A549 (cell line): ENCODE measurements at regions not wholly inside any gene's neighbourhood (a gene's known extent, or its start where the extent isn't known, plus 50 kb on each side); places are given as distances from the start of the nearest gene placed in this dataset.

Source experiments
- ATAC-seq, 2 experiments: fragments of 200-7000 bp in 1 of 2; fragments of >200 bp in 1 of 2; cut with Nextera tagmentation in 1 of 2; cut with Tn5 transposase in 1 of 2; 3 replicates each; pipeline versions ENCODE4 v1.8.0 to v1.9.1; 2018 to 2020; ENCODE audit warnings: mild to moderate bottlenecking in 1 of 2, moderate library complexity in 1 of 2
- CTCF ChIA-PET: fragments of 300-600 bp; sonication (Branson Sonifier 250); formaldehyde crosslinking; extraction: SDS; loops from one replicate; lab custom pipeline; 2021; ENCODE audit warnings: antibody characterized with exemption, inconsistent platforms; lab: Yijun Ruan, JAX
- POLR2A ChIA-PET: fragments of 350-600 bp; formaldehyde crosslinking; extraction: SDS; loops from one replicate; lab custom pipeline; 2021; ENCODE audit warnings: antibody characterized with exemption, inconsistent platforms; lab: Yijun Ruan, JAX
- DNase-seq, 2 experiments: peaks; one replicate each; pipeline versions ENCODE4 v3.0.0 to v3.0.0-alpha.2; 2011 to 2016; ENCODE audit warnings: low read depth in 1 of 2, low spot score in 1 of 2
- FAIRE-seq: peaks from 2 replicates; lab custom pipeline; 2011; peaks lifted over from hg19 to GRCh38; lab: Jason Lieb, UNC
- H3K27ac ChIP-seq, 2 experiments: fragments of >200 bp; sonication (Bioruptor Twin); formaldehyde crosslinking; 3 replicates each; pipeline ENCODE4 v1.5.1; 2016 to 2017
- H3K4me1 ChIP-seq: fragments of >200 bp; sonication (Bioruptor Twin); formaldehyde crosslinking; 3 replicates; pipeline ENCODE4 v1.6.1; 2016
- H3K4me2 ChIP-seq: fragments of >200 bp; sonication (Bioruptor Twin); formaldehyde crosslinking; 3 replicates; pipeline ENCODE4 v1.6.1; 2016
- H3K4me3 ChIP-seq: fragments of >200 bp; sonication (Bioruptor Twin); formaldehyde crosslinking; 3 replicates; pipeline ENCODE4 v1.5.1; 2016
- H3K9me3 ChIP-seq: fragments of >200 bp; sonication (Bioruptor Twin); formaldehyde crosslinking; 3 replicates; pipeline ENCODE4 v1.6.1; 2016
- ATOH8 ChIP-seq: fragments of 250-450 bp; sonication (Bioruptor Pico); IDR thresholded peaks from 2 replicates; pipeline ENCODE4 v1.5.0; 2020; ENCODE audit warnings: low read depth, mild to moderate bottlenecking, moderate library complexity
- BCL3 ChIP-seq: fragments of >200 bp; sonication (Bioruptor Twin); formaldehyde crosslinking; IDR thresholded peaks from 3 replicates; pipeline ENCODE4 v1.6.1; 2016
- BHLHE40 ChIP-seq: IDR thresholded peaks from 2 replicates; pipeline ENCODE4 v1.6.1; 2012; ENCODE audit warnings: low read depth, low read length, inconsistent platforms
- CHD4 ChIP-seq: fragments of 200-600 bp; sonication (generic); IDR thresholded peaks from 2 replicates; pipeline ENCODE4 v1.6.1; 2016; ENCODE audit warnings: antibody characterized with exemption, mild to moderate bottlenecking, borderline replicate concordance
- CTCF ChIP-seq: fragments of >200 bp; sonication (Bioruptor Twin); formaldehyde crosslinking; IDR thresholded peaks from 3 replicates; pipeline ENCODE4 v1.5.1; 2016
- ELK1 ChIP-seq: fragments of 150-350 bp; IDR thresholded peaks from 2 replicates; pipeline ENCODE4 v1.6.1; 2014; ENCODE audit warnings: low read depth, mild to moderate bottlenecking, low read length
- ESRRA ChIP-seq: fragments of 150-350 bp; IDR thresholded peaks from 2 replicates; pipeline ENCODE4 v1.6.1; 2014; ENCODE audit warnings: mild to moderate bottlenecking, low read length, borderline replicate concordance
- FOSL2 ChIP-seq, 2 experiments: fragments of 450-650 bp in 1 of 2; fragments of >200 bp in 1 of 2; sonication (Bioruptor Twin) in 1 of 2; formaldehyde crosslinking; IDR thresholded peaks; 2 replicates each; pipeline versions ENCODE4 v1.5.0 to v1.6.1; 2016 to 2020; ENCODE audit warnings: mild to moderate bottlenecking in 1 of 2, moderate library complexity in 1 of 2
- GATA3 ChIP-seq: IDR thresholded peaks from 2 replicates; pipeline ENCODE4 v1.6.1; 2012; ENCODE audit warnings: borderline replicate concordance
- HDAC2 ChIP-seq: fragments of 200-600 bp; sonication (generic); IDR thresholded peaks from 2 replicates; pipeline ENCODE4 v1.6.1; 2016
- HES2 ChIP-seq: fragments of >200 bp; sonication (Bioruptor Twin); formaldehyde crosslinking; IDR thresholded peaks from 2 replicates; pipeline ENCODE4 v1.6.1; 2016
- HEYL ChIP-seq: fragments of 250-450 bp; sonication (Bioruptor Pico); IDR thresholded peaks from 2 replicates; pipeline ENCODE4 v1.8.0; 2021; ENCODE audit warnings: mild to moderate bottlenecking, moderate library complexity
- JUN ChIP-seq, 2 experiments: fragments of >200 bp; sonication (Bioruptor Twin); formaldehyde crosslinking; IDR thresholded peaks; 2 replicates in 1 of 2; 3 replicates in 1 of 2; pipeline ENCODE4 v1.6.1; 2016 to 2017
- JUNB ChIP-seq: fragments of >200 bp; sonication (Bioruptor Twin); formaldehyde crosslinking; IDR thresholded peaks from 2 replicates; pipeline ENCODE4 v1.6.1; 2016
- MAFK ChIP-seq: fragments of 450-650 bp; IDR thresholded peaks from 2 replicates; pipeline ENCODE4 v1.6.1; 2014; ENCODE audit not compliant: partially characterized antibody
- MAX ChIP-seq: IDR thresholded peaks from 2 replicates; pipeline ENCODE4 v1.6.1; 2012
- MAZ ChIP-seq: fragments of 150-350 bp; IDR thresholded peaks from 2 replicates; pipeline ENCODE4 v1.6.1; 2014; ENCODE audit warnings: antibody characterized with exemption, low read depth, low read length, borderline replicate concordance
- PBX3 ChIP-seq: IDR thresholded peaks from 2 replicates; pipeline ENCODE4 v1.6.1; 2012
- PHF8 ChIP-seq: fragments of 200-600 bp; sonication (generic); IDR thresholded peaks from 2 replicates; pipeline ENCODE4 v1.6.1; 2016; ENCODE audit warnings: low read depth, mild to moderate bottlenecking, antibody characterized with exemption, moderate library complexity, borderline replicate concordance
- POLR2A ChIP-seq: IDR thresholded peaks from 2 replicates; pipeline ENCODE4 v1.6.1; 2012; ENCODE audit warnings: mild to moderate bottlenecking, low read length
- RFX5 ChIP-seq: fragments of 450-650 bp; IDR thresholded peaks from 2 replicates; pipeline ENCODE4 v1.7.1; 2014; ENCODE audit warnings: antibody characterized with exemption, mild to moderate bottlenecking, moderate library complexity
- SREBF2 ChIP-seq: fragments of 450-650 bp; IDR thresholded peaks from 2 replicates; pipeline ENCODE4 v1.6.1; 2014; ENCODE audit warnings: mild to moderate bottlenecking, moderate library complexity
- ZC3H11A ChIP-seq: fragments of 450-650 bp; IDR thresholded peaks from 2 replicates; pipeline ENCODE4 v1.6.1; 2014; ENCODE audit warnings: antibody characterized with exemption, mild to moderate bottlenecking
- WGBS: methylation state at CpG from one replicate; pipeline ENCODE4 v1.1.6; 2017; ENCODE audit errors: missing lambda C conversion rate; 5-methylcytosine and 5-hydroxymethylcytosine counted together

- POLR2A ChIA-PET, result no interaction called here
- DNase-seq (no peak), FAIRE-seq (no peak), ATAC-seq (no peak)
- WGBS, result 50% methylated on average over 12 of the region's 12 CpGs
- Histone ChIP-seq H3K9me3 (no peaks in the 10 kb centered on the region), H3K27ac (no peak overlapping the region), H3K4me2 (no peak overlapping the region), H3K4me3 (no peak overlapping the region), H3K4me1 (no peaks in the 10 kb centered on the region)
- CTCF ChIA-PET, result no interaction called here
- TF ChIP-seq PBX3 (no peak), JUNB (no peak), POLR2A (no peak), ATOH8 (CRISPR knock-in tag) (no peak), BCL3 (no peak), FOSL2 (IDR thresholded peaks at IDR 0.05) (no peak), FOSL2 (CRISPR knock-in tag; IDR thresholded peaks at IDR 0.05) (no peak), JUN (IDR thresholded peaks at IDR 0.05) (no peak), HES2 (no peak), PHF8 (no peak)
These were observed 454.2 kb upstream of the CLINT1 start for GRCh38 chr5:158313027-158313732.

GRCh38 chr5:158309088-158309807 lies 450.3 kb upstream of the CLINT1 start:
- Histone ChIP-seq H3K4me2 (no peak overlapping the region), H3K9me3 (no peaks in the 10 kb centered on the region), H3K4me1 (no peaks in the 10 kb centered on the region), H3K4me3 (no peak overlapping the region), H3K27ac (no peak overlapping the region)
- TF ChIP-seq FOSL2 (IDR thresholded peaks at IDR 0.05) (no peak), FOSL2 (CRISPR knock-in tag; IDR thresholded peaks at IDR 0.05) (no peak), MAX (no peak), CTCF (no peak), GATA3 (no peak), ESRRA (no peak), BHLHE40 (no peak), POLR2A (no peak), CHD4 (no peak), MAZ (no peak), ZC3H11A (no peak), SREBF2 (no peak), MAFK (no peak), HEYL (CRISPR knock-in tag) (no peak), RFX5 (no peak), PHF8 (no peak), HDAC2 (no peak), ELK1 (no peak)
- POLR2A ChIA-PET, result no interaction called here
- no peak for ATAC-seq
- 2% methylated on average over 6 of the region's 6 CpGs for WGBS
- no peak for FAIRE-seq
- CTCF ChIA-PET, result no interaction called here
- DNase-seq, result no peak
